Adipocyte (in vitro differentiated cells): ENCODE measurements at regions not wholly inside any gene's neighbourhood (a gene's known extent, or its start where the extent isn't known, plus 50 kb on each side); places are given as distances from the start of the nearest gene placed in this dataset.

Source experiments
- DNase-seq: peaks from one replicate; pipeline ENCODE4 v3.0.0-alpha.2; 2015; ENCODE audit warnings: low read depth
- H3K27me3 ChIP-seq: replicated peaks from 2 replicates; pipeline ENCODE4 v1.7.0; 2013; ENCODE audit warnings: mild to moderate bottlenecking, low read length, moderate library complexity; ENCODE audit not compliant: control insufficient read depth, insufficient read depth
- H3K36me3 ChIP-seq: 2 replicates; pipeline ENCODE4 v1.7.0; 2013; ENCODE audit warnings: low read length, mild to moderate bottlenecking, moderate library complexity; ENCODE audit not compliant: control insufficient read depth, insufficient read depth, severe bottlenecking
- H3K4me1 ChIP-seq: 2 replicates; pipeline ENCODE4 v1.7.0; 2013; ENCODE audit warnings: mild to moderate bottlenecking, low read length, moderate library complexity; ENCODE audit not compliant: control insufficient read depth, insufficient read depth
- H3K4me3 ChIP-seq: 2 replicates; pipeline ENCODE4 v1.7.0; 2013; ENCODE audit warnings: mild to moderate bottlenecking, low read length, moderate library complexity
- H3K9ac ChIP-seq: 2 replicates; pipeline ENCODE4 v1.7.0; 2013; ENCODE audit warnings: mild to moderate bottlenecking, low read length, moderate library complexity
- H3K9me3 ChIP-seq: 2 replicates; pipeline ENCODE4 v1.7.0; 2013; ENCODE audit warnings: mild to moderate bottlenecking, low read length, moderate library complexity; ENCODE audit not compliant: control insufficient read depth

- H3K36me3 ChIP-seq: no peaks in the 10 kb centered on the region
- H3K4me3 ChIP-seq: no peak overlapping the region
- no peak for DNase-seq
- no peaks in the 10 kb centered on the region for H3K9me3 ChIP-seq
- H3K27me3 ChIP-seq: peaks cover 4% of the 10 kb centered on the region
- H3K9ac ChIP-seq: no peak overlapping the region
- H3K4me1 ChIP-seq: peaks cover 14% of the 10 kb centered on the region
These were observed 92.7 kb upstream of the RPL34 start for GRCh38 chr4:108527723-108528122.

- no peak for DNase-seq
- H3K36me3 ChIP-seq: no peaks in the 10 kb centered on the region
- H3K4me1 ChIP-seq: peaks cover 6% of the 10 kb centered on the region
- H3K27me3 ChIP-seq: no peaks in the 10 kb centered on the region
- H3K4me3 ChIP-seq: no peak overlapping the region
- H3K9me3 ChIP-seq: no peaks in the 10 kb centered on the region
- H3K9ac ChIP-seq: no peak overlapping the region
These were observed 99.6 kb upstream of the RPL34 start for GRCh38 chr4:108520807-108521206.

- H3K9me3 ChIP-seq: no peaks in the 10 kb centered on the region
- H3K4me3 ChIP-seq: no peak overlapping the region
- H3K4me1 ChIP-seq: peaks cover 6% of the 10 kb centered on the region
- no peaks in the 10 kb centered on the region for H3K36me3 ChIP-seq
- no peak overlapping the region for H3K9ac ChIP-seq
- peaks cover 8% of the 10 kb centered on the region for H3K27me3 ChIP-seq
- DNase-seq: no peak
These were observed 100.3 kb upstream of the RPL34 start for GRCh38 chr4:108519911-108520601.

GRCh38 chr4:108519208-108519833 lies 101.1 kb upstream of the RPL34 start:
- Histone ChIP-seq H3K9ac (no peak overlapping the region), H3K4me1 (peaks cover 6% of the 10 kb centered on the region), H3K9me3 (no peaks in the 10 kb centered on the region), H3K36me3 (no peaks in the 10 kb centered on the region), H3K27me3 (peaks cover 15% of the 10 kb centered on the region), H3K4me3 (no peak overlapping the region)
- no peak for DNase-seq

- H3K9me3 ChIP-seq: no peaks in the 10 kb centered on the region
- no peaks in the 10 kb centered on the region for H3K4me1 ChIP-seq
- DNase-seq: peak; percentile 64
- no peak overlapping the region for H3K9ac ChIP-seq
- H3K4me3 ChIP-seq: no peak overlapping the region
- H3K36me3 ChIP-seq: no peaks in the 10 kb centered on the region
- H3K27me3 ChIP-seq: peaks cover 46% of the 10 kb centered on the region
These were observed 107.5 kb upstream of the RPL34 start for GRCh38 chr4:108512615-108513505.

GRCh38 chr4:108511618-108512017 lies 108.8 kb upstream of the RPL34 start:
- Histone ChIP-seq H3K9ac (no peak overlapping the region), H3K27me3 (peaks cover 46% of the 10 kb centered on the region)

GRCh38 chr4:108502356-108502755 lies 118.0 kb upstream of the RPL34 start:
- Histone ChIP-seq H3K4me3 (no peak overlapping the region), H3K9me3 (peaks cover 5% of the 10 kb centered on the region), H3K36me3 (no peaks in the 10 kb centered on the region), H3K27me3 (no peaks in the 10 kb centered on the region), H3K4me1 (no peaks in the 10 kb centered on the region), H3K9ac (no peak overlapping the region)
- no peak for DNase-seq

More at GRCh38 chr4:108511618-108512017, 108.8 kb upstream of the RPL34 start:
- no peaks in the 10 kb centered on the region for H3K36me3 ChIP-seq
- no peaks in the 10 kb centered on the region for H3K9me3 ChIP-seq
- H3K4me3 ChIP-seq: no peak overlapping the region
- no peak for DNase-seq
- no peaks in the 10 kb centered on the region for H3K4me1 ChIP-seq

GRCh38 chr4:108498925-108499324 lies 121.5 kb upstream of the RPL34 start:
- Histone ChIP-seq H3K9me3 (peaks cover 22% of the 10 kb centered on the region), H3K27me3 (no peaks in the 10 kb centered on the region), H3K4me3 (no peak overlapping the region)

GRCh38 chr4:108493596-108493931 lies 126.8 kb upstream of the RPL34 start:
- Histone ChIP-seq H3K36me3 (no peaks in the 10 kb centered on the region), H3K27me3 (peaks cover 6% of the 10 kb centered on the region), H3K4me1 (no peaks in the 10 kb centered on the region), H3K9ac (no peak overlapping the region), H3K9me3 (peaks cover 41% of the 10 kb centered on the region), H3K4me3 (no peak overlapping the region)
- no peak for DNase-seq

More at GRCh38 chr4:108498925-108499324, 121.5 kb upstream of the RPL34 start:
- DNase-seq: no peak
- Histone ChIP-seq H3K4me1 (no peaks in the 10 kb centered on the region), H3K36me3 (no peaks in the 10 kb centered on the region), H3K9ac (no peak overlapping the region)

- H3K4me3 ChIP-seq: no peak overlapping the region
- peaks cover 41% of the 10 kb centered on the region for H3K9me3 ChIP-seq
- DNase-seq: peak; percentile 11
- no peaks in the 10 kb centered on the region for H3K36me3 ChIP-seq
- H3K4me1 ChIP-seq: no peaks in the 10 kb centered on the region
- peaks cover 6% of the 10 kb centered on the region for H3K27me3 ChIP-seq
- no peak overlapping the region for H3K9ac ChIP-seq
These were observed 127.4 kb upstream of the RPL34 start for GRCh38 chr4:108492816-108493595.

- Histone ChIP-seq H3K4me3 (no peak overlapping the region), H3K9ac (no peak overlapping the region), H3K27me3 (peaks cover 6% of the 10 kb centered on the region), H3K36me3 (no peaks in the 10 kb centered on the region), H3K9me3 (peaks cover 19% of the 10 kb centered on the region), H3K4me1 (no peaks in the 10 kb centered on the region)
- no peak for DNase-seq
These were observed 131.5 kb upstream of the RPL34 start for GRCh38 chr4:108488865-108489264.
